Tibial artery (tissue), 4 donors: ENCODE measurements at regions not wholly inside any gene's neighbourhood (a gene's known extent, or its start where the extent isn't known, plus 50 kb on each side); places are given as distances from the start of the nearest gene placed in this dataset.
"Not testable (repeated sequence)": the region's sequence is repeated elsewhere in the genome, so short reads cannot be mapped to it uniquely, and the experiment has no call there.

Experiments used
- DNase-seq, 2 donors: peaks; one replicate each; pipeline ENCODE4 v3.0.0-alpha.2; 2019
- H3K27ac ChIP-seq, 2 donors: fragments of 200-600 bp; sonication (generic) in 1 of 2; 1 replicate in 1 of 2; 2 replicates in 1 of 2; pipeline ENCODE4 v1.5.1; 2018 to 2019; ENCODE audit warnings: mild to moderate bottlenecking in 1 of 2
- H3K27me3 ChIP-seq, 2 donors: fragments of 200-600 bp; sonication (generic) in 1 of 2; one replicate each; pipeline versions ENCODE4 v1.5.1 to v1.6.0; 2016 to 2019
- H3K36me3 ChIP-seq, 3 donors: fragments of 200-600 bp; sonication (generic) in 2 of 3; one replicate each; pipeline ENCODE4 v1.5.1; 2016 to 2019; ENCODE audit warnings: mild to moderate bottlenecking in 2 of 3
- H3K4me1 ChIP-seq, 4 donors: fragments of 200-600 bp; sonication (generic) in 2 of 4; 1 replicate in 3 of 4; 2 replicates in 1 of 4; pipeline ENCODE4 v1.5.1; 2016 to 2019
- H3K4me3 ChIP-seq, 2 donors: fragments of 200-600 bp; sonication (generic) in 1 of 2; 1 replicate in 1 of 2; 2 replicates in 1 of 2; pipeline ENCODE4 v1.5.1; 2018 to 2019; ENCODE audit warnings: mild to moderate bottlenecking in 2 of 2
- H3K9me3 ChIP-seq, 3 donors: fragments of 200-600 bp; sonication (generic) in 1 of 3; one replicate each; pipeline ENCODE4 v1.5.1; 2016 to 2019
- intact Hi-C: fragments of 100-400 bp; cut with DNase I; formaldehyde crosslinking; loops from one replicate; pipeline ENCODE4 v1.15.0; 2023; ENCODE audit warnings: low total_unique reads
- TF ChIP-seq, protein P1 (sequence below), 2 experiments: fragments of 200-600 bp in 1 of 2; fragments of 450-650 bp in 1 of 2; IDR thresholded peaks; one replicate each; pipeline ENCODE4 v1.5.1; 2017 to 2019; ENCODE audit warnings: antibody characterized with exemption in 2 of 2, mild to moderate bottlenecking in 1 of 2, moderate library complexity in 1 of 2

DNA sequence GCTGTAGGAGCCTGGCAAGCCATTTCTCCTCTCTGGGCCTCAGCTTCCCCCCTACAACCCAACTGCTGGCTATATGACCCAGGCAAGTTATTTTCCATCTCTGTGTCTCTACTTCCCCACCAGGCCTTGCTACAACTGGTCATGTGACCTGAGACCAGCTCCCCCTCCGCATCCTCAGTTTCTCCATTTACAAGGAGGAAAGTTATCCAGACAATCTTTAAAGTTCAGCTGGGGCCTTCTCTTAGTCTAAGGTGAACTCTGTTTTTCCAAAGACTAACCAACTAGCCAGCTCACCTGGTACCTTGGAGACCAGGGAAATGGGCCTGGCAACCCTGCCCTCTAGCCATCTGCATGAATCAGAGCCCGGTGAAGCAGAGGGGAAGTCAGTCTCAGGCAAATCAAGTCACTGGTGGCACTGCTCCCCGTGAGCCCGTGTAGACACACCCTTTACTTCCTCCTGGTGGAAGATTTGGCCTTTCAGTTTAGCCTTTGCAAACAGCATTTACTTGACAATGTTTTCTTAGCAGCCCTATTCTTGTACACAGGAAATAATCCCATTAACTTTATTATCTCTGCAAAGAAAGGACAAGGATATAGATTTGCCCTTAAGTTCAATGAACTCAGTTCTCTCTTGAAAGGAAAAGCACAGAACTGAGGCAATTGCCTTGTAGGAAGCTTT lies 157.7 kb downstream of the VEGFA start:
- Histone ChIP-seq H3K36me3 (no peaks in the 10 kb centered on the region), H3K9me3 (no peaks in the 10 kb centered on the region), H3K4me3 (no peak overlapping the region), H3K4me1 (peaks cover 0 to 7% (median 5%) of the 10 kb centered on the region in 4 donors), H3K27me3 (no peaks in the 10 kb centered on the region), H3K27ac (no peak overlapping the region)
- peak in 1 of 2 donors; percentile 53 for DNase-seq
- TF ChIP-seq, protein P1, sequence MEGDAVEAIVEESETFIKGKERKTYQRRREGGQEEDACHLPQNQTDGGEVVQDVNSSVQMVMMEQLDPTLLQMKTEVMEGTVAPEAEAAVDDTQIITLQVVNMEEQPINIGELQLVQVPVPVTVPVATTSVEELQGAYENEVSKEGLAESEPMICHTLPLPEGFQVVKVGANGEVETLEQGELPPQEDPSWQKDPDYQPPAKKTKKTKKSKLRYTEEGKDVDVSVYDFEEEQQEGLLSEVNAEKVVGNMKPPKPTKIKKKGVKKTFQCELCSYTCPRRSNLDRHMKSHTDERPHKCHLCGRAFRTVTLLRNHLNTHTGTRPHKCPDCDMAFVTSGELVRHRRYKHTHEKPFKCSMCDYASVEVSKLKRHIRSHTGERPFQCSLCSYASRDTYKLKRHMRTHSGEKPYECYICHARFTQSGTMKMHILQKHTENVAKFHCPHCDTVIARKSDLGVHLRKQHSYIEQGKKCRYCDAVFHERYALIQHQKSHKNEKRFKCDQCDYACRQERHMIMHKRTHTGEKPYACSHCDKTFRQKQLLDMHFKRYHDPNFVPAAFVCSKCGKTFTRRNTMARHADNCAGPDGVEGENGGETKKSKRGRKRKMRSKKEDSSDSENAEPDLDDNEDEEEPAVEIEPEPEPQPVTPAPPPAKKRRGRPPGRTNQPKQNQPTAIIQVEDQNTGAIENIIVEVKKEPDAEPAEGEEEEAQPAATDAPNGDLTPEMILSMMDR (IDR thresholded peaks at IDR 0.05): no peak
- intact Hi-C loops: no loop called here

DNA sequence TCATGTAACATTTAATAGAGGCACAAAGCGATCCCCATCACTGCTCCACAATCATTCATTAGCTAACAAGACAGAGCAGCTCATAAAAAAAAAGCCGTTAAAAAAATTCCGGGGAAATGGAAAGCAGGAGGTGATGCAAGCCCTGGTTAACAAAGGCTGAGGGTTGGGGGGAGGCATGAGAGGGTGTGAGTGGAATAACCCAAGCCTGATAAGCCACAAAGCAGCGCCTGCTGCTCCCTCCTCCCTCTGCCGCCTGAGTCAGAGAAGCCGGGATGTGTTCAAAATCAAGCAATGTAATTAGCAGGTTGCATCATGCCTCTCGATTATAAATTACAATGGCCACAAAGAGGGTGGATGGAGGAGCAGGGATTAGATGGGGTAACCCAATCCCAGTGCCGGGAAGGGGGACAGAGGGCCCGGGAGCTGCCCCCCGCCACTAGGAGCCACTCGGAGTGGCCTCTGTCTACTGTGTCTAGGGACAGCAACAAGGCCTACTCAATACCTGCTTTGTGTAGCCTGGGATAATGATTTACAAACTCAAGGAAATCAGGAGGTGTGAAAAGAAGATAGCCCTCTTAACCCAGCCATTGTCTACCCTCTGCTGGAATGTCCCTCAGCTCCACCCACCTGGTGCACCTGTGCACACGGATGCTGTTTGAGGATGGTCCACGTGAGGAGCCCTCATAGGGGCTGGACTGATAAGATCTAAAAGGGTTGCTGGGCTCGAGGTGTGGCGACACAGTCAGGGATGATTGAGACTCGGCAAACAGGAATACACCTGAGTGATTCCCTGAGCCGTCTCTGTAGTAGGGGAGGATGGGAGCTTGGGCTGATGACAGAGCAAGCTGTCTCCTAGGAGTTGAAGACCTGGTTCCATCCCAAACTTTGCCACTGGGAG lies 156.9 kb downstream of the VEGFA start:
- no peaks in the 10 kb centered on the region for H3K27me3 ChIP-seq
- no peak overlapping the region for H3K27ac ChIP-seq
- H3K36me3 ChIP-seq: no peaks in the 10 kb centered on the region
- DNase-seq: peak; percentile 60 to 61
- no peak overlapping the region for H3K4me3 ChIP-seq
- intact Hi-C loops: no loop called here
- H3K4me1 ChIP-seq: peaks cover 0 to 7% (median 5%) of the 10 kb centered on the region in 4 donors
- no peaks in the 10 kb centered on the region for H3K9me3 ChIP-seq
- TF ChIP-seq, protein P1 (IDR thresholded peaks at IDR 0.05): no peak

DNA sequence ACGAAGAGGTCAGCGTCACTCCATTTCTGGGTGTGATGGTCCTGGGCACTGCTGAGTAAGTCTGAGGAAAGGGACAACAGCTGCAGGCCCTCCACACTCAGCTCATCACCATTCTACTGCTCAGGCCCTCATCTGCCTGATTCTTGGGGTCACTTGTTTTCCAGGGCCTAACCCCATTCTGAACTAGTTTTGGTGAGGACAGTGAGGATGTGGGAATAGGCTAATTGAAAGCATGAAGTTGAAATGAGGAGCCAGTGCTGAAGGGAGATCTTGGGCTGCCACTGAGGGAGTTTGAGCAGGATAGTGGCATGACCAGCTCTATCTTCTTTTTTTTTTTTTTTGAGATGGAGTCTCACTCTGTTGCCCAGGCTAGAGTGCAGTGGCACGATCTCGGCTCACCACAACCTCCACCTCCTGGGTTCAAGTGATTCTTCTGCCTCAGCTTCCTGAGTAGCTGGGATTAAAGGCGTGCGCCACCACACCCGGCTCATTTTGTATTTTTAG lies 155.7 kb downstream of the VEGFA start:
- H3K4me3 ChIP-seq, H3K36me3 ChIP-seq, H3K9me3 ChIP-seq, H3K4me1 ChIP-seq, H3K27ac ChIP-seq, H3K27me3 ChIP-seq, intact Hi-C loops: not testable (repeated sequence)
- DNase-seq: peak in 1 of 2 donors; percentile 27

DNA sequence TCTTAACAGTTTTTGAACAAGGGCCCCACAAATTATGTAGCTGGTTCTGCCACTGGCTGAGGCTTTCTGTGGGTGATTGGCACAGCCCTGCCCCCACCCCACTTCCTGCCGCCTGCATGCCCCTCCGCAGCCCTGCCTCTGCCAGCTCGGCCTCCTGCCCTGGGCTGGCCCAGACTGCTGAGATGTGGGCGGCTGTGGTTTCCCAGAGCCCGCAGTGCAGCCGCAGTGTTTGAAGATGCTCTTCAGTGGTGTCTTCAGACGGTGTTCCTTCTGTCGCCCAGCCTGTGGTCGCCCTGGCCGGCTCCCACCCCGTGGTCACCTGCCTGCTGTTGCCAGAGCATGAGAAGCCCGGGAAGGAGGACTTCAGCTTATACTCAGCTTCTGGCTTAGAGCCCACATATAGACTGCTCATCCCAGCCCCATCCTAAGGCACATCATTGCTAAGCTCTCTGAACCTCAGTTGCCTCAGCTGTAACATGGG lies 154.3 kb downstream of the VEGFA start:
- TF ChIP-seq, protein P1 (IDR thresholded peaks at IDR 0.05): no peak
- peaks cover 0 to 7% (median 5%) of the 10 kb centered on the region in 4 donors for H3K4me1 ChIP-seq
- intact Hi-C loops: no loop called here
- no peak overlapping the region for H3K27ac ChIP-seq
- peak in 1 of 2 donors; percentile 63 for DNase-seq
- H3K27me3 ChIP-seq: no peaks in the 10 kb centered on the region
- no peaks in the 10 kb centered on the region for H3K9me3 ChIP-seq
- H3K36me3 ChIP-seq: no peaks in the 10 kb centered on the region
- H3K4me3 ChIP-seq: no peak overlapping the region

DNA sequence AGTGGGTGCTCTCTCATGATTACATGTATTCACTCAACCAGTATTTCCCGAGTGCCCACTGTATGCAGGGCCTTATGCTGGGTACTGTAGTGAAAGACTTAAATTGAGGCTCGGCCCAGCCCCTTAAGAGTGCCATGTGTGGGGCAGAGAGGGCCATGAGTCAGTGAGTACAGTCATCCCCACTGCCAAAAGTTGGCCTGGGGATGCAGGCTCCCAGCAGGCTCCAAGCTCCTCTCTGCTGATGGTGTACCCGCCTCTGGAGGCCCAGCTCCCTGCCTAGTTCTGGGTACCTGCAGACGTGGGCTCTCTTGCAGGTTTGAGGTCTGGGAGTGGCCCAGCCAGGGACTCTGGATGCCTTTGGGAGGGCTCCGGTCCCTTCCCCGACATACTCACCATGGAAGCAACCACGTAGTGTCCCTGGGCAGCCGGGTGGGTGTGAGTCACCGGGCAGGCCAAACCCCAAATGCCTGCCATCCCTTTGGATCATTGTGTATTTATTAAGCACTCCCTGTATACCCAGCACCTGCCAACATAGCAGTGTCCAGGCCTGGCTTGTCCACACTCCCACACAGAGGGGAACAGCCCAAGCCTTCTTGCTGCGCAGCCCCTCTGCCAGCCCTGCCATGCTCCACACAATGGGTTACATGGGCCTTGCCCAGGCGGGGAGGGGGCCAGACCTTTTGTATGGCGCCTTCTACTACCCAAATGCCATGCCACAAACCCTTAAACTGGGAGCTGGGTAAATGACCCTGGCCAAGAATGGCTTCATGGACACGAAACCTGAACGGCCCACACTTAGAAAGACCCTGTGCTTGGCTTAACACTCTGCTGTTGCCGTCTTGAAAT lies 153.6 kb downstream of the VEGFA start:
- DNase-seq: peak in 1 of 2 donors; percentile 57
- intact Hi-C loops: no loop called here
- Histone ChIP-seq H3K36me3 (no peaks in the 10 kb centered on the region), H3K27me3 (no peaks in the 10 kb centered on the region), H3K4me1 (peaks cover 0 to 7% (median 5%) of the 10 kb centered on the region in 4 donors), H3K4me3 (no peak overlapping the region), H3K27ac (no peak overlapping the region), H3K9me3 (no peaks in the 10 kb centered on the region)
- TF ChIP-seq, protein P1 (IDR thresholded peaks at IDR 0.05): no peak
